Endothelial cell of umbilical vein (primary cell): ENCODE measurements at regions not wholly inside any gene's neighbourhood (a gene's known extent, or its start where the extent isn't known, plus 50 kb on each side); places are given as distances from the start of the nearest gene placed in this dataset.

Source experiments
- BruUV-seq: library from RNA; stranded (reverse); fragments of 400-500 nt; replicated peaks from 2 replicates; lab custom pipeline; 2021; lab: Mats Ljungman, UMichigan
- CTCF ChIA-PET: fragments of 300-600, 350-600 bp; sonication (Branson Sonifier 250); formaldehyde crosslinking; loops from one replicate; lab custom pipeline; 2021; ENCODE audit warnings: antibody characterized with exemption, inconsistent platforms; lab: Charles Lee
- POLR2A ChIA-PET: fragments of 300-600, 350-600 bp; sonication (Branson Sonifier 250); formaldehyde crosslinking; loops from one replicate; lab custom pipeline; 2021; ENCODE audit warnings: antibody characterized with exemption, inconsistent platforms; lab: Charles Lee
- DNase-seq: peaks from one replicate; pipeline ENCODE4 v3.0.0-alpha.2; 2011; ENCODE audit warnings: low read depth, low spot score
- FAIRE-seq: peaks from 2 replicates; lab custom pipeline; 2011; peaks lifted over from hg19 to GRCh38; lab: Jason Lieb, UNC
- H2AFZ ChIP-seq: 2 replicates; pipeline ENCODE4 v1.6.0; 2012; ENCODE audit warnings: low read depth, low read length, control low read depth, inconsistent platforms
- H3K27ac ChIP-seq: 2 replicates; pipeline ENCODE4 v1.5.1; 2011; ENCODE audit warnings: low read depth, mild to moderate bottlenecking, control low read depth, low read length, moderate library complexity; ENCODE audit not compliant: insufficient read depth
- H3K27me3 ChIP-seq, 2 experiments: 2 replicates each; pipeline versions ENCODE4 v1.6.0 to v1.6.1; 2011; ENCODE audit warnings: low read length in 2 of 2, mixed read lengths in 1 of 2; ENCODE audit not compliant: control insufficient read depth in 2 of 2, insufficient read depth in 2 of 2
- H3K36me3 ChIP-seq, 2 experiments: 2 replicates in 1 of 2; 3 replicates in 1 of 2; pipeline ENCODE4 v1.5.1; 2011; ENCODE audit warnings: low read length in 2 of 2, mild to moderate bottlenecking in 1 of 2, moderate library complexity in 1 of 2; ENCODE audit not compliant: control insufficient read depth in 2 of 2, insufficient read depth in 2 of 2; ENCODE audit errors: extremely low read depth in 1 of 2
- H3K4me1 ChIP-seq: 3 replicates; pipeline ENCODE4 v1.5.1; 2011; ENCODE audit warnings: mild to moderate bottlenecking, low read length; ENCODE audit not compliant: control insufficient read depth, insufficient read depth; ENCODE audit errors: extremely low read depth
- H3K4me2 ChIP-seq: 2 replicates; pipeline ENCODE4 v1.6.1; 2011; ENCODE audit warnings: low read length, control low read depth, mixed read lengths; ENCODE audit not compliant: insufficient read depth
- H3K4me3 ChIP-seq, 3 experiments: fragments of 200-600 bp in 1 of 3; sonication (generic), shearing (Covaris generic) in 1 of 3; replicated peaks in 1 of 3; 2 replicates each; pipeline ENCODE4 v1.5.1; 2011 to 2016; ENCODE audit warnings: control low read depth in 3 of 3, low read length in 3 of 3, mild to moderate bottlenecking in 2 of 3, inconsistent platforms in 1 of 3, low read depth in 1 of 3, moderate library complexity in 1 of 3; ENCODE audit not compliant: insufficient read depth in 1 of 3
- H3K79me2 ChIP-seq: 2 replicates; pipeline ENCODE4 v1.6.0; 2012; ENCODE audit warnings: low read length, inconsistent platforms; ENCODE audit not compliant: control insufficient read depth, insufficient read depth
- H3K9ac ChIP-seq: replicated peaks from 2 replicates; pipeline ENCODE3; 2011; ENCODE audit warnings: low read length, control low read depth; ENCODE audit not compliant: insufficient read depth; ENCODE audit errors: extremely low read depth
- H3K9me1 ChIP-seq: replicated peaks from 3 replicates; pipeline ENCODE4 v1.6.0; 2011; ENCODE audit warnings: mild to moderate bottlenecking, low read length; ENCODE audit not compliant: control insufficient read depth, insufficient read depth; ENCODE audit errors: extremely low read depth
- H3K9me3 ChIP-seq: replicated peaks from 2 replicates; pipeline ENCODE4 v1.5.1; 2012; ENCODE audit warnings: low read length, inconsistent platforms; ENCODE audit not compliant: control insufficient read depth, insufficient read depth
- H4K20me1 ChIP-seq: replicated peaks from 2 replicates; pipeline ENCODE3; 2011; ENCODE audit warnings: mild to moderate bottlenecking, low read length; ENCODE audit not compliant: control insufficient read depth, insufficient read depth; ENCODE audit errors: extremely low read depth
- EZH2 ChIP-seq: IDR thresholded peaks from 2 replicates; pipeline ENCODE4 v1.6.1; 2012; ENCODE audit warnings: borderline replicate concordance, low read depth, mild to moderate bottlenecking, moderate library complexity, low read length, inconsistent platforms; ENCODE audit not compliant: severe bottlenecking
- FOS ChIP-seq: IDR thresholded peaks from 2 replicates; pipeline ENCODE4 v1.6.1; 2011; ENCODE audit warnings: mild to moderate bottlenecking, low read length, moderate library complexity, borderline replicate concordance; ENCODE audit not compliant: insufficient read depth
- GATA2 ChIP-seq: IDR thresholded peaks from 2 replicates; pipeline ENCODE4 v1.7.0; 2011; ENCODE audit warnings: low read depth, mild to moderate bottlenecking, moderate library complexity, mixed read lengths, low read length; ENCODE audit not compliant: insufficient read length, insufficient read depth
- JUN ChIP-seq: IDR thresholded peaks from 2 replicates; pipeline ENCODE4 v1.6.1; 2011; ENCODE audit warnings: borderline replicate concordance, low read depth; ENCODE audit not compliant: insufficient read length, insufficient read depth
- MYC ChIP-seq: IDR thresholded peaks from one replicate; pipeline ENCODE4 v1.6.1; 2011; ENCODE audit warnings: mild to moderate bottlenecking, low read depth, low read length
- POLR2A ChIP-seq: IDR thresholded peaks from 2 replicates; pipeline ENCODE4 v1.6.1; 2012; ENCODE audit warnings: low read depth, mild to moderate bottlenecking, control low read depth, low read length
- POLR2AphosphoS5 ChIP-seq: IDR thresholded peaks from 2 replicates; pipeline ENCODE4 v1.6.1; 2012; ENCODE audit warnings: low read depth, mild to moderate bottlenecking, control low read depth, low read length, moderate library complexity; ENCODE audit not compliant: insufficient read depth
- dilution Hi-C: fragments of 300-500 bp; cut with MboI; formaldehyde crosslinking; loops from one replicate; pipeline ENCODE4 v1.15.0; 2019; ENCODE audit warnings: low sequenced_read_pairs; ENCODE audit not compliant: extremely low pct_ligation_motif_present
- intact Hi-C: fragments of 100-400 bp; cut with micrococcal nuclease; formaldehyde crosslinking; loops from one replicate; pipeline ENCODE4 v1.10.0; 2022
- TF ChIP-seq, protein P1 (sequence below): IDR thresholded peaks from 2 replicates; pipeline ENCODE4 v1.6.1; 2011; ENCODE audit not compliant: insufficient read depth, insufficient read length
- TF ChIP-seq, protein P2 (sequence below), 2 donors: IDR thresholded peaks; 1 replicate in 1 of 2; 2 replicates in 1 of 2; pipeline ENCODE4 v1.5.1; 2011; ENCODE audit warnings: low read length in 2 of 2, mild to moderate bottlenecking in 2 of 2, moderate library complexity in 2 of 2, control low read depth in 1 of 2, inconsistent platforms in 1 of 2, low read depth in 1 of 2; ENCODE audit not compliant: insufficient read depth in 1 of 2; ENCODE audit errors: extremely low read depth in 1 of 2

DNA sequence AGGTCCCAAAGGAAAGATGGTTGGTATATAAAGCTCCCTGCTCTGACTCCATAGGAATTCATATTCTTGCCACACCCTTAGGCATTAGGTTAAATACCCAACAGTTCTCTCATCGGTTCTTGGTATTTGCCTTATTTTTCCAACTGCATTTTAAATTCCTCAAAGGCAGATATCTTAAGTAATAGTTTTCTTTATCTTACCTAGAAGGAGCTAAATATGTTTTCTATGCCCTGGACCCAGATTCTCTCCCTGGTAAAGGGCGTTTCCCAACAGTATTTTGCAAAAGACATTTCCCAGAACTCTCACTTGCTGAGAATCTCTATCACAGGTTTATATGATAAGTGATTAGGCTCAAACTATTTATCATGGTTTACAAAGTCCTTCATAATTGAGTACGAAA is 158.6 kb upstream of the BDNF start:
- Histone ChIP-seq H3K9ac (no peak overlapping the region), H3K79me2 (no peaks in the 10 kb centered on the region), H3K27ac (no peak overlapping the region), H3K4me2 (no peak overlapping the region), H4K20me1 (no peaks in the 10 kb centered on the region), H3K4me3 (no peak overlapping the region), H3K9me3 (no peaks in the 10 kb centered on the region), H3K9me1 (no peaks in the 10 kb centered on the region), H3K36me3 (no peaks in the 10 kb centered on the region), H3K27me3 (no peaks in the 10 kb centered on the region), H2AFZ (no peak overlapping the region), H3K4me1 (no peaks in the 10 kb centered on the region)
- ChIA-PET CTCF (interaction anchor here (0.7 to 2.2 kb wide), 3 partner anchors 17 to 31 kb away, joined by 3 to 5 read pairs (median 3); no protein-coding TSS in a partner anchor), POLR2A (interaction anchor here (0.6 kb wide), 1 partner anchor 86 kb away, joined by 3 read pairs; no protein-coding TSS in a partner anchor)
- dilution Hi-C loops (no loop called here), intact Hi-C loops (no loop called here)
- DNase-seq (no peak), FAIRE-seq (no peak)
- TF ChIP-seq, protein P1, sequence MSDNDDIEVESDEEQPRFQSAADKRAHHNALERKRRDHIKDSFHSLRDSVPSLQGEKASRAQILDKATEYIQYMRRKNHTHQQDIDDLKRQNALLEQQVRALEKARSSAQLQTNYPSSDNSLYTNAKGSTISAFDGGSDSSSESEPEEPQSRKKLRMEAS: no peak
- TF ChIP-seq EZH2 (no peak), POLR2A (no peak), JUN (no peak), GATA2 (no peak), POLR2AphosphoS5 (no peak), FOS (no peak), MYC (no peak)
- TF ChIP-seq, protein P2, sequence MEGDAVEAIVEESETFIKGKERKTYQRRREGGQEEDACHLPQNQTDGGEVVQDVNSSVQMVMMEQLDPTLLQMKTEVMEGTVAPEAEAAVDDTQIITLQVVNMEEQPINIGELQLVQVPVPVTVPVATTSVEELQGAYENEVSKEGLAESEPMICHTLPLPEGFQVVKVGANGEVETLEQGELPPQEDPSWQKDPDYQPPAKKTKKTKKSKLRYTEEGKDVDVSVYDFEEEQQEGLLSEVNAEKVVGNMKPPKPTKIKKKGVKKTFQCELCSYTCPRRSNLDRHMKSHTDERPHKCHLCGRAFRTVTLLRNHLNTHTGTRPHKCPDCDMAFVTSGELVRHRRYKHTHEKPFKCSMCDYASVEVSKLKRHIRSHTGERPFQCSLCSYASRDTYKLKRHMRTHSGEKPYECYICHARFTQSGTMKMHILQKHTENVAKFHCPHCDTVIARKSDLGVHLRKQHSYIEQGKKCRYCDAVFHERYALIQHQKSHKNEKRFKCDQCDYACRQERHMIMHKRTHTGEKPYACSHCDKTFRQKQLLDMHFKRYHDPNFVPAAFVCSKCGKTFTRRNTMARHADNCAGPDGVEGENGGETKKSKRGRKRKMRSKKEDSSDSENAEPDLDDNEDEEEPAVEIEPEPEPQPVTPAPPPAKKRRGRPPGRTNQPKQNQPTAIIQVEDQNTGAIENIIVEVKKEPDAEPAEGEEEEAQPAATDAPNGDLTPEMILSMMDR (IDR thresholded peaks at IDR 0.05; ENCODE audit: extremely low read depth in 1 of 2, insufficient read depth in 1 of 2, low read depth in 1 of 2, low read length in 2 of 2): no peak
- BruUV-seq: no TSS peak
